HFF-Myc (cell line): ENCODE measurements at regions not wholly inside any gene's neighbourhood (a gene's known extent, or its start where the extent isn't known, plus 50 kb on each side); places are given as distances from the start of the nearest gene placed in this dataset.
A peak's percentile ranks its signal among the peaks of the same experiment; 100 is the strongest.

Experiments used
- DNase-seq: peaks from one replicate; pipeline ENCODE4 v3.0.0-alpha.2; 2011; ENCODE audit warnings: low read depth; ENCODE audit errors: extremely low read depth
- H3K4me3 ChIP-seq: replicated peaks from 2 replicates; pipeline ENCODE4 v1.5.1; 2011; ENCODE audit warnings: low read depth, mild to moderate bottlenecking, control low read depth, low read length
- CTCF ChIP-seq: IDR thresholded peaks from 2 replicates; pipeline ENCODE4 v1.5.1; 2012; ENCODE audit warnings: mild to moderate bottlenecking, low read depth, low read length, control low read depth; ENCODE audit errors: missing control alignments

- peak; percentile 59 for TF ChIP-seq CTCF
- DNase-seq, result no peak
- no peak overlapping the region for H3K4me3 ChIP-seq
These were observed 64.0 kb upstream of the HMCN1 start for GRCh38 chr1:185670187-185670627.

- H3K4me3 ChIP-seq, result no peak overlapping the region
- DNase-seq, result no peak
- no peak for TF ChIP-seq CTCF
These were observed 66.2 kb upstream of the HMCN1 start for GRCh38 chr1:185668013-185668412.

- no peak for DNase-seq
- TF ChIP-seq CTCF, result no peak
- H3K4me3 ChIP-seq, result no peak overlapping the region
These were observed 67.6 kb upstream of the HMCN1 start for GRCh38 chr1:185666582-185666981.

GRCh38 chr1:185663771-185664296 lies 70.4 kb upstream of the HMCN1 start:
- no peak for DNase-seq
- TF ChIP-seq CTCF, result no peak
- H3K4me3 ChIP-seq, result no peak overlapping the region

GRCh38 chr1:185663332-185663731 lies 70.9 kb upstream of the HMCN1 start:
- no peak overlapping the region for H3K4me3 ChIP-seq
- no peak for DNase-seq
- no peak for TF ChIP-seq CTCF

GRCh38 chr1:185661971-185662370 lies 72.2 kb upstream of the HMCN1 start:
- DNase-seq, result no peak
- TF ChIP-seq CTCF, result no peak
- H3K4me3 ChIP-seq, result no peak overlapping the region

- H3K4me3 ChIP-seq, result no peak overlapping the region
- DNase-seq, result no peak
- TF ChIP-seq CTCF, result no peak
These were observed 77.5 kb upstream of the HMCN1 start for GRCh38 chr1:185656663-185657062.
